ENCODE measurements at regions not wholly inside any gene's neighbourhood (a gene's known extent, or its start where the extent isn't known, plus 50 kb on each side); places are given as distances from the start of the nearest gene placed in this dataset.
"Not testable (repeated sequence)": the region's sequence is repeated elsewhere in the genome, so short reads cannot be mapped to it uniquely, and the experiment has no call there.

DNA sequence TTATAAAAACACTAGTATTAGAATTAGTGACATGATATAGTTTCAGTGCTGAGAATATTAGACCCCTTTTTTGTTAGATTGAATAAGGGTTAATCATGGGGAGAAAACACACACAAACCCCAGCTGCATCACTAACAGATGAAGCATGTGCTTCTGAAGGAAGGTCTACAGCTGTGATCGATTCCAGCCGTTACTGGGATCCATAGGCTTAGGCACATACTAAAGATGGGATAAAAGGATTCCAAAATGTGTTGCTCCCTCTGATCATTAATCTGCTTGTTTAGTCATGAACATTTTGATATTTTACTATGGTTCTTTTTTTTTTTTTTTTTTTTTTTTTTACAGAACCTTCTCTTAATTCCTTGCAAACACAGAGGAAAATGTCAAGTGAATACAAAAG, 1591.3 kb downstream of the EFNB2 start:
- DNase-seq (ENCODE audit: low read depth in 1 of 2, low spot score in 1 of 2), result no peak

DNA sequence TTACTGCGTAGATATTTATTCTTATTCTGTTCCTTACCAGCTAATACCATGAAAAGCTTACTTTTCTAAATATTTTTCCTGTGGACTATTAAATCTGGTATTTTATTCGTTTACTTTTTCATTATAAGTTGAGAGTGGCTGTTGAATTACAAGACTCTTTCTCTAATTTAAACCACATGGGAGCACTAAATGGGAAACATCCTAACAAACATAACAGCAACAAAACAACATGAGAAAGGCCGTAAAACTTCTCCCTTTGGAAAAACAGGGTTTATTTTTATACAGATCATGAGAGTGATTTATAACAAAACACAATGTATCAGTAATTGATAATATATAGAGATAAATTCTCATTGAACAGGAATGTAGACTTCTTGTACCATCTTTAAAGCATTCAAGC, 1592.1 kb downstream of the EFNB2 start:
- DNase-seq (ENCODE audit: low read depth in 1 of 2, low spot score in 1 of 2), result no peak

DNA sequence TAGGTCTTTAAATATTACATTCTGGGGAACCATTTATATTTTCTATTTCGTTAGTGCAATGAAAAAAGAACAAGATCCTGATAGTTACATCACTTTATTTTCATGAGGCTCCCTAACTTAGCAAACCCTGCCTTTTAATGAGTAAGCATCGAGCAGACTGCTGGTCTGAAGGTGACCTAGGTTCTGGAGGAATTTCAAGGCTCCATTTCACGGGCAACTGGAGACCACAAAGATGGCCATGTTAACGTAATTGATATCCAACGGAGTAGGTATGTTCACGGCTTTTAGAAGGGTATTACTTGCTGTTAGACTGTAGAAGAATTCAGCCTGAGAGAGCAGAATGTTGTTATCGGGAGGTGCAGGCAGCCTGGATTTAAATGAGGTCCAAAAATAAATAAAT, 1597.6 kb downstream of the EFNB2 start:
- DNase-seq (ENCODE audit: low read depth in 1 of 2, low spot score in 1 of 2), result no peak

DNA sequence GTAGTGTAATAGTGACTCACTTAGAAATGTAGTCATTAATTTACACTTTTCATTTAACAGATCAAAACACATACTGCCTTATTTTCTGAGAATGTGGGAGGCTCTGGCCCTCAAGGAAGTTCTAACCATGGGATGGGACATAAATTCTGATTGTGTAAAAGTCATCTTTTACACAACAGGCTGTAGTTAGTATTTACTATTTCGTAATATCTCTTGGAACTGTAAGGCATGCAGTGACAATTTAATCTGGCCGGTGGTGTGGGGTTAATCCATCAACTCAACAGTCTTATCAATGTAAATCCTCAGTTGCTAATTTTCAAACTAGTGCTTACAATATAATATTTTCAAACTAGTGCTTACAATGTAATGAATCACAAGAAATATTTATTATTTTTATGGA, 1599.2 kb downstream of the EFNB2 start:
- DNase-seq (ENCODE audit: low read depth in 1 of 2, low spot score in 1 of 2), result no peak

DNA sequence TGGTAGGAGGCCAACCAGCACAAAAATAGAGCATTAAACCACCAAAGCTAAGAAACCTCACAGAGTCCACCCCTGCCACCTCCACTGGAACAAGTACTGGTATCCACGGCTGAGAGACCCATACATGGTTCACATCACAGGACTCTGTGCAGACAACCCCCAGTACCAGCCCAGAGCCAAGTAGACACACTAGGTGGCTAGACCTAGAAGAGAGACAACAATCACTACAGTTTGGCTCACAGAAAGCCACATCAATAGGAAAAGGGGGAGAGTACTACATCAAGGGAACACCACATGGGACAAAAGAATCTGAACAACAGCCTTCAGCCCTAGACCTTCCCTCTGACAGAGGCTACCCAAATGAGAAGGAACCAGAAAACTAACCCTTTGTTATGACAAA, 1614.9 kb downstream of the EFNB2 start:
- DNase-seq (ENCODE audit: low read depth in 1 of 2, low spot score in 1 of 2), result not testable (repeated sequence)

DNA sequence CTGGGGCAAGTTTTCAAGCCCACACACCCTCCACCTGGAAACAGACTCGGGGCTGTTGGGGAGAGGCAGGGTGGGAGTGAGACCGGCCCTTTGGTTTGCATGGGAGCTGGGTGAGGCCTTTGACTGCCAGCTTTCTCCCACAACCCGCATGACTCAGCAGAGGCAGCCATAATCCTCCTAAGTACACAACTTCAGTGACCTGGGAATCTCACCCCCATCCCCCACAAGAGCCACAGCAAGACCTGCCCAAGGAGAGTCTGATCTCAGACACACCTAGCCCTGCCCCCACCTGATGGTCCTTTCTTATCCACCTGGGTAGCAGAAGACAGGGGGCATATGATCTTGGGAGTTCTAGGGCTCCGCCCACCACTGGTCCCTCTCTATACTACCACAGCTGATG, 1615.4 kb downstream of the EFNB2 start:
- no peak for DNase-seq (ENCODE audit: low read depth in 1 of 2, low spot score in 1 of 2)

DNA sequence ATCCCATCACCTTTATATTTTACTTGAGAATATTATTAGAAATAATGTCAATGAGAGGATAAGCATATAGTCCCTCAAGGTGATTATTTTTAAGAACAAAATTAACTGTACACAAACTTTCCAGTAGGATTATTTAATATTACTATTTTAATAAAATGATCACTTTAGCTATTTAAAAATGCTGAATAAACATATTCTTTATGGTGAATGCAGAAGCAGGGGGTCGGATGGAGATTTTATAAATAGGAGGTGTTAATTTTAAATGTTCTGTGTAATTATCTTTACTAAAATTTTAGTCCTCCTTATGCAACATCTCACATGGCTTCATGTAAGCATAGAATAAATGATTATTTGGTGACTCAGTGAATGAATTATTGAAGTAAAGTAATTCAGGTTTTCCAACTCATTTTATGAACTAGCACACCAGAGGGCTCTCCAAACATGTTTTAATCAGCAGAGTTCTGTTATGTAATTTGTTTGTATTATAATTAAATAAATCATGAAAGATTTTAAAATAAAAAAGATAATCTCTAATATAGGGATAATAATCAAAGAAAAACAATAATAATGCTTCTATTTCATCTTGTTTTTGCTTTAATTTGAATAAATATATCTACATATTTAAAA, 1635.2 kb downstream of the EFNB2 start:
- DNase-seq (ENCODE audit: low read depth in 1 of 2, low spot score in 1 of 2), result no peak

DNA sequence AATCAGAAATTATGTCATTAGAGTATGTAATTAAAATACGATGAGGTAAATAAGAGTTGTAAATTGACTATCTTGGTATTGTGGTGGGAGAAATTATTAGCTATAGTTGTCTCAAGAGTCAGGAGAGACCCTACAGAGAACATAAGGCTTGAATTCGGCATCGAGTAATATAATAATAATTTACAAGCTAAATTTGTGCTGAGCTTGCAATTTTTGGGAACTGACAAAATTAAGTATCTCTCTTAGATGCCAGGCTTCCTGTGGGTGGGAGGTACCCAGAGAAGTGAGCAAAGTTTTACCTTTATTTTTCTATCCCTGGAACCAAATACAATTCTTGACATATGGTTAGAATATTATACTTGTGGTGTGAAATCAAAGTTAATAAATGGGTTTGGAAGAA, 1637.0 kb downstream of the EFNB2 start:
- DNase-seq (ENCODE audit: low read depth in 1 of 2, low spot score in 1 of 2), result no peak

DNA sequence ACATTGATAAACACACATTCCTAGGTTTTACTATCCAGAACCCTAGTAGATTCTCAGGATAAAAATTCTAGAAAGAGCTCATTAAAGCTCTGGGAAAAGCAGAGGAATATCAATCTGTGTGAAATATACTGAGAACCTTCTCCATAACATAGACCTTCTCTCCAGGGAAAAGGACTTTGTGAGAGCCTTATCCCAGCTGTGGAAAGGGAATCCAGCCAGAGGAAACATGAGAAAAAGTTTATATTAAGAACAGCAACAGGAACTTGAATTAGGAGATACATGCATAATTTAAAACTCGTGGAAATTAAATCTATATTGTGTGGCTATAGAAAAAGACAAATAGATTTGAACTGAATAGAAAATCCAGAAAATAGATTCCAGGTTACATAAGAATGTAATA, 1639.9 kb downstream of the EFNB2 start:
- DNase-seq (ENCODE audit: low read depth in 1 of 2, low spot score in 1 of 2), result no peak

DNA sequence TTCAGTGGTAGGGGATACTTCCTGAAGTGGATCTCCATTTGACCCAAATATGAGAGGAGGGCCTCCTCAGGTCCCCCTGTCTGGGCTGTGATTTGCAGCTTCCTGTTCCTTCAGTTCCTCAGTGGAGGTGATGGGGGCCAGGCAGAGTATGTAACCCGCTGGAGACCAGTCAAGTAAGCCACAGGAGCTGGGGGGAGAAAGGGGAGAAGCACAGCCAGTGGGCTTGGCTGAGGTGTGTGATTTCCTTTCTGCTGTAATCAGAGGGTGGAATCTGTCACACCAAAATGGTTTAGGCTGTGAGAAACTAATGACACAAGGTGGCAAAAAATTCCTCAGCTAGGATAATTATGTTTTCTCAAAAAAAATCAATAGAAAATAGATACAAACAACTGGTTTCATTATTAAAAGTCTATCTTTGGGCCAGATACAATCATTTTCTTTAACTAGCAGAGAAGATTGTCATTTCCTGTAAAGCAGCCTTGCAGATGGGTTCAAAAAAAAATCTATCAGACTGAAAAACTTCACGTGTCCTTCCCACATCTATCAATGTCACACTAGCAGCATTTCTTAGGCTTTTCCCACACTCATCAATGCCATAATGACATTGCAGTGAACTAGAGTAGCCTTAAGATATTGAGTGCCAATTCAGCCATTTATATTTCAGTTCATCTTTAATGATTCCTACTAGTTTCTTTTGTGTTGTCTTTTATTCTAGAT, 1660.3 kb downstream of the EFNB2 start:
- DNase-seq (ENCODE audit: low read depth in 1 of 2, low spot score in 1 of 2), result no peak

DNA sequence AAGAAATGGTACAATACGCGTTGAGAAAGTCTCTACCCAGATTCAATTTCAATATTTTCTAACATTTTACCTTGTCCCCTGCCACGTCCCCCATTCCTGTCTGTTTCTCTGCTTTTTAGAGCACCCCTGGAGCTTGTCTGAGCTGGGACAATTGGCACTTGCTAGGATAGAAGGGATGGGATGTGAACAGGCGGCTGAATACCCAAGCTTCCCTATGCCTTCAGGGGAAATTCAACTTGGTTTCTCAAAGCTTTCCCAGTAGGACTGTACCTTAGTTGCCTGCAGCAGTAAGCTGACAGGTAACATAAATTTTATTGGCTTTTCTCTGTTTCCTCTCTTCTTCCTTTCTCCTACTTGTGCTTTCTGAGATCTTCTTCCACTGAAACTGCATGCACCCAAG, 1663.3 kb downstream of the EFNB2 start:
- no peak for DNase-seq (ENCODE audit: low read depth in 1 of 2, low spot score in 1 of 2)

DNA sequence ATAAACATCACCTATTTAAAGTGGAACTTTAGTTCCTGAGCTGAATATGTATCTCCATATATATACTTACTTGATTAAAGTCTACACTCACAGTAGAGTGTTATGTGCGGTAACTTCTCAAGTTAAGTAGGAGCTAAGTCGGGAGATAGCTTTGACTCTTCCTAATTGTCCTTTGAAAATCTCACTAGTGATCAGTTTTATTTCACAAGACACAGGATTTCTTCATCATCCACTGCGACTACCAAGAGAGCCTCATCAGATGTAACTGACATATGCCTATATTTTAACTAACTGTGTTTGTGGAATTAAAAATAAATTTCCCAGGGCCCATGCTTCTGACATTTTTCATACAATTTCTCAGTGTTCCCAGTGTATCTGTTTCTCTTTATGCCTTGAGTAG, 1664.0 kb downstream of the EFNB2 start:
- no peak for DNase-seq (ENCODE audit: low read depth in 1 of 2, low spot score in 1 of 2)

DNA sequence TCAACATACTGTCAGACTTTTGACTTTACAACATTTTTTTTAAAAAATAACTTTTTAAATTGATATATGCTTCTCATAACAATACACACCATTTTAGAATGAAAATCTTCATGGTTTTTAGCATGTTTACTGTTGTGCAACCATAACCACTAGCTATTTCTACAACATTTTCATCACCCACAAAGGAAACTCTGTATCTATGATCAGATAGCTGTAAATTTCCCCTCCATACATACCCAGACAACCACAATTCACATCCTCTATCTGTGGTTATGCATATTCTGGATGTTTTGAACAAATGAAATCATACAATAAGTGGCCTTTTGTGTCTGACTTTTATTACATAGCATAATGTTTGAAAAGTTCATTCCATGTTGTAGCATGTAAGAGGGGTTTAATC, 1666.0 kb downstream of the EFNB2 start:
- no peak for DNase-seq (ENCODE audit: low read depth in 1 of 2, low spot score in 1 of 2)

DNA sequence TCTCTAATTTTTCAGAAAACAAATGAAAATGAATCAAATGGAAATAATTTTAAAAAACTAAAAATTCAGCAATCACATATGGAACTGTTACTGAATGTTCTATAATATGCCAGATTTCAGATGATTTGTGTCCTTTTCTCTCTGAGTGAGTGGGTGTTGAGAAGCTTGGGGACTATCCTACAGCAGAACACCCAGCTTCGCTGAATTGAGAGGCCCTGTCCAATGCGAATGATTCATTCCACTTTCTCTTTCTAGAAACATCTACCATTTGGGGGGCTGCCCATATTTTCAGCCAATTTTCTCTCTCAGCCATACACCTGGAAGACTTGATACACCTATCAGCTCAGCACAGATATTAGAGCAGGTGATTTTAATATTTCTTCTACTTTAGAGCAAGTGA, 1666.7 kb downstream of the EFNB2 start:
- DNase-seq (ENCODE audit: low read depth in 1 of 2, low spot score in 1 of 2), result no peak

DNA sequence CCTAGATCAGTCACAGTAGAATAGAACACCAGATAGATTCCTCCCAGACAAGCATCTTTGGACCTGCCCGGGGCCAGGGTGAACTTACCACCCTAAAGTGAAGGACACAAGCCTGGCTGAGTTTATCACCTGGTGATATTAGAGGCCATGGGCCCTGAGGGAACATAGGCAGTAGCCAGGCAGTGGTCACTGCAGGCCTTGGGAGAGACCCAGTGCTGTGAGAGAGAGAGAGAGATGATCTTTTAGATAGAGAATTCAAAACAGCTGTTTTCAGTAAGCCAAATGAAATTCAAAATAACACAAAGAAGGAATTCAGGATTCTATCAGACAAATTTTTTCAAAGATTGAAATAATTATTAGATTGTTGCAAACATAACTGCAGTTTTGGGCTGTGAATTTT, 1679.9 kb downstream of the EFNB2 start:
- DNase-seq (ENCODE audit: low read depth in 1 of 2, low spot score in 1 of 2), result no peak

DNA sequence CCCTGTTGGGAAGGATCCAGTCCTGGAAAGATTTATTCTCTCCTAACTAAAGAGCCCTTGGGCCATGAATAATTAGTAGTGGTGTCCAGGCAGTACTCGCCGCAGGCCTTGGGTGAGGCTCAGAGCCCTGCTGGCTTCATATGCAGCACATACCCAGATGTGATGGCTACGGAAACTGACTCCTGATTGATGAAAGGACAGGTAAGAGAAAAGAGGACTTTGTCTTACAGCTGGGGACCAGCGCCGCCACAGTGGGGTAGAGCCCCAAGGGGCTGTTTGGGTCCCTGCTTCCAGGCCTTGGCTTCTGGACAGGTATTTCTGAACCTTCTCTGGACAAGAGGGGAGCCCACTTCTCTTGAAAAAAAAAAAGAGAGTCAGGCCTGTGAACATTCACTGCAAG, 1680.8 kb downstream of the EFNB2 start:
- no peak for DNase-seq (ENCODE audit: low read depth in 1 of 2, low spot score in 1 of 2)

DNA sequence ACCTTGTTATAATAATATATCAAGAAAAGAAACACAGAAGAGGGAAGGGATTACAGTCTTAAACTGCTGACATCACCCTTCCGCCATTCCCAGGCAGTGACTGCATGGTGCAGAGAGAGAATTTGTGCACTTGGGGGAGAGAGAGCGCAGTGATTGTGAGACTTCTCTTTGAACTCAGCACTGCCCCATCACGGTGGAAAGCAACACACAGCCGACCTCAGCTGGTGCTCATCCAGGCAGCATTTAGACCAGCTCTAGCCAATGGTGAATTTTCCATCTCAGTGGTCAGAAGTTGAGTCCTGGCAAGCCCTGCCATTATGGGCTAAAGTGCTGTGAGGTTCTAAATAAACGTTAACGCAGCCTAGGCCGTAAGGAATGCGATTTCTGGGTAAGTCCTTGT, 1681.5 kb downstream of the EFNB2 start:
- DNase-seq (ENCODE audit: low read depth in 1 of 2, low spot score in 1 of 2), result no peak

DNA sequence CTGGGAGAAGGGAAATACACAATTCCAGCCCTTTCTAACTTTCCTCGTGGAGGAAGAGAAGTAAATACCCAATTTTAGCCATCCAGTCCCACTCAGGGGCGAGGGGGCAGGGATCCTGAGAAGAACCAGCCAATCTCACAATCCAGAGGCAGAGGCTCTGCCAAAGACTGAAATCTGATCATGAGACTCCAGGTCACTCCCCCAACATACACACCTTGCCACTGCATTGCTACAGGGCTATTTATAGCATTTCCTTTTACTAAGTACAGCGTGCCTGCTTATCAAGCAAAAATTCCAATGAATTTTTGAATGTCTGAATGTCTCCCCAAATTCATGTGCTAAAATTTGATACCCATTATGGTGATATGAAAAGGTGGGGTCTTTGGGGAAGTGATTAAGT, 1687.5 kb downstream of the EFNB2 start:
- DNase-seq (ENCODE audit: low read depth in 1 of 2, low spot score in 1 of 2), result no peak

DNA sequence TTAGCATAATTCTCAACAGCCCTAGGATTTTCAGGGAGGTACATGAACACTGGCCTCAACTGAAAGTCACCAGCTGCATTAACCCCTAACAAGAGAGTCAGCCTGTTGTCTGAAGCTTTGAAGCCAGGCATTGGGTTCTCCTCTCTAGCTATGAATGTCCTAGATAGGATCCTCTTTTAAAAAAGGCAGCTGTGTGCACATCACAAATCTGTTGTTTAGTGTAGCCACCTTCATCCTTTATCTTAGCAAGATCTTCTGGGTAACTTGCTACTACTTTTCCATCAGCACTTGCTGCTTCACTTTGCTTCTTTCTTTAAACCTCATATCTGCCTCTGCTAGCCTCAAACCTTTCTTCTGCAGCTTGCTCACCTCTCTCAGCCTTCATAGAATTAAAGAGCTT, 1692.1 kb downstream of the EFNB2 start:
- no peak for DNase-seq (ENCODE audit: low read depth in 1 of 2, low spot score in 1 of 2)

DNA sequence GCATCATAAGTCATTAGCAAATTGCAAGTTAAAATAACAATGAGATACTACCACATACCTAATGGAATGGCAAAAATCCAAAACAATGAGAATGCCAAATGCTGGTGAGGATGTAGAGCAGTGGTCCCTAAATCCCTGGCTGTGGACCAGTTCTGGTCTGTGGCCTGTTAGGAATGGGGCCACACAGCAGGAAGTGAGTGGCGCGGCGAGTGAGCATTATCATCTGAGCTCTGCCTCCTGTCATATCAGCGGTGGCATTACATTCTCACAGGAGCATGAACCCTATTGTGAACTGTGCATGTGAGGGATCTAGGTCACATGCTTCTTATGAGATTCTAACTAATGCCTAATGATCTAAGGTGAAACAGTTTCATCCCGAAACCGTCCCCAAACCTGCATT, 1694.4 kb downstream of the EFNB2 start:
- DNase-seq (ENCODE audit: low read depth in 1 of 2, low spot score in 1 of 2), result no peak

DNA sequence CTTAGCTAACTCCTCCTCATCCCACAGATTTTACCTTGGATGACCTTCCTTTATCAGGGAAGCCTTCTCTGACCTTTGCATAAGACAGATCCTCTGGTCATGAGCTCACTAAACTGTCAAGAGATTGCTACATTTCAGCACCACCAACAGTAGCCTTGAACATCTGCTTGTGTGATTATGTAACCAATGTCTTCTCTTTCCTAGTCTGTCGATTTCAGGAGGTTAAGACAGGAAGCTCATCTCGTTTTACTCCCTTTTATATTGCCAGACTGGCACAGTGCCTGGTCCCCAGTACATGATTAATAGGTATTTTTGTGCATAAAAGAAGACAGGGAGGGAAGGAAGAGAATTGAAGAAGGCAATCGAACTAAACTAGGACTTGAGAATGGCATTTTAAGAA, 1697.7 kb downstream of the EFNB2 start:
- DNase-seq (ENCODE audit: low read depth in 1 of 2, low spot score in 1 of 2), result no peak

DNA sequence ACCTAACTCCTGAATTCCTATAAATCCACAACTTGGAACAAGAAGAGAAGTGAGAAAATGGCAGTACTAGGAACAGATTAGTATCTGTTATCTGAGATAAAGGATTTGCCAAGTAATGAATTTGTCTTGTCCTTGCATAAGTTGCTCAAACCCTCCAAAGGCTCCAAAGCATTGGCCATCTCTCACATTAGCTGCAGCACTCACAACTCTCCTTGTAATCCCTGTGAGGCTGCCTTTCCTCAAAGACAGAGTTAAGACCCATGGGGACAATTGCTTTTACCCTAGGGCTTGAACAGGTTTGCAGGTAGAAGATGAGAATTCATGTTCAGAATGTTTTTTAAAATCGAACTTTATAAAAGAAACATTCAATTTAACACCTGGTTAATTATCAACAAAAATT, 1702.2 kb downstream of the EFNB2 start:
- DNase-seq (ENCODE audit: low read depth in 1 of 2, low spot score in 1 of 2), result no peak

DNA sequence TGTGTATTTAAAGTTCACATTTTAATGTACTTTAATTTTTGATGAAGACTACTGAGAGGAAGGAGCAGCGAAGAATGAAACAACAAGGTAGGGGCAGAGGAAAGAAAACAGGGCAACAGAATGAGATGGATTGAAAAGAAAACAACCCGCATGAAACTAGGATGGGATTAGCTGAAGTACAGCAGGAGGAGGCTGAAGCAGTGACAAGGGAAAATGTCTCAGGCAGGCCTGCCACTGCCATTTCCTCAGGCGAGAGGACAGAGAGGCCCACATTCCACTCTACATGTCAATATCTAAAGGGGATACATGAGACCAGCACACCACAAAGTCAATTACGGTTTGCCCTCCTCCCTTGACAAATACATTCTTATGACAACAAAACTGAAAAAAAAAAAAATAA, 1703.2 kb downstream of the EFNB2 start:
- DNase-seq (ENCODE audit: low read depth in 1 of 2, low spot score in 1 of 2), result no peak
